IPS-18a (cell line): ENCODE measurements at regions not wholly inside any gene's neighbourhood (a gene's known extent, or its start where the extent isn't known, plus 50 kb on each side); places are given as distances from the start of the nearest gene placed in this dataset.
"Not testable (repeated sequence)": the region's sequence is repeated elsewhere in the genome, so short reads cannot be mapped to it uniquely, and the experiment has no call there.

Experiments used
- H3K27ac ChIP-seq: one replicate; pipeline ENCODE4 v1.5.1; 2013; ENCODE audit warnings: low read length
- H3K27me3 ChIP-seq: one replicate; pipeline ENCODE4 v1.6.1; 2013; ENCODE audit warnings: mild to moderate bottlenecking, low read length; ENCODE audit not compliant: control insufficient read depth, insufficient read depth
- H3K36me3 ChIP-seq: one replicate; pipeline ENCODE4 v1.6.1; 2013; ENCODE audit warnings: low read depth, low read length; ENCODE audit not compliant: control insufficient read depth
- H3K4me1 ChIP-seq: one replicate; pipeline ENCODE4 v1.6.1; 2013; ENCODE audit warnings: low read depth, low read length; ENCODE audit not compliant: control insufficient read depth
- H3K4me3 ChIP-seq: one replicate; pipeline ENCODE4 v1.5.1; 2013; ENCODE audit warnings: low read length
- H3K9ac ChIP-seq: one replicate; pipeline ENCODE4 v1.6.1; 2013; ENCODE audit warnings: mild to moderate bottlenecking, low read length, moderate library complexity
- H3K9me3 ChIP-seq: one replicate; pipeline ENCODE4 v1.6.1; 2013; ENCODE audit warnings: low read depth, low read length; ENCODE audit not compliant: control insufficient read depth

DNA sequence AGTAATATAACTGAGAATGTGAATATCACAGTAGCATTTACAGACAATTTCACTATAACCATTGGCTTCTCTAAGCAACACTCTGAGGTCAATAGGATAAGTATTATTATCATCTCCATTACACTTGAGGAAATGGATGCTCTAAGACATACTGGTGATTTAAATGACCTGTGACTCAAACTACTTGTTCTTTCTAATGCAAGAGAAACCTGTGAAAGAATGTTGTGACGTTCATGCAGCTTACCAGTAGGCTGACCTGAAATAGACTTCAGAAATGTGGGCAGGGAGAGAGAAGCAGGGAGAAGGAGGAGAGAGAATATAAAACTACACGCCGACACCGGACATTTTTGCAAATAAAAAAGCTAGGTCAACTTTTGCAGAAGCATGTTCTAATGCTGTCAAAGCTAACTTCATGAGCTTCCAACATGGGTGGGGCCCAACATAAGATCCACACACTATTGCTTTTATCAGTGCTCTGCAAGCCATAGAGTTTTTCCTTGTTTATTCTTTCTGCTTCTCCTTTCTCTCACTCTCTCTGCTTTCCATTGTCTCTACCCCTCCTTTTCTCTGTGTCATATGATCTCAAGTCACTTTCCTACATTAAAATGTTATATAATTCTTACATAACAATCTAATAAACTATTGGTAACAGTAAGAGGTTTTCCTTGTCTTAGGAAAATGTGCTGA is 217.6 kb upstream of the FN1 start:
- H3K9me3 ChIP-seq = no peaks in the 10 kb centered on the region
- no peaks in the 10 kb centered on the region for H3K27me3 ChIP-seq
- no peaks in the 10 kb centered on the region for H3K36me3 ChIP-seq
- no peak overlapping the region for H3K9ac ChIP-seq
- no peak overlapping the region for H3K27ac ChIP-seq
- no peaks in the 10 kb centered on the region for H3K4me1 ChIP-seq
- H3K4me3 ChIP-seq = no peak overlapping the region

DNA sequence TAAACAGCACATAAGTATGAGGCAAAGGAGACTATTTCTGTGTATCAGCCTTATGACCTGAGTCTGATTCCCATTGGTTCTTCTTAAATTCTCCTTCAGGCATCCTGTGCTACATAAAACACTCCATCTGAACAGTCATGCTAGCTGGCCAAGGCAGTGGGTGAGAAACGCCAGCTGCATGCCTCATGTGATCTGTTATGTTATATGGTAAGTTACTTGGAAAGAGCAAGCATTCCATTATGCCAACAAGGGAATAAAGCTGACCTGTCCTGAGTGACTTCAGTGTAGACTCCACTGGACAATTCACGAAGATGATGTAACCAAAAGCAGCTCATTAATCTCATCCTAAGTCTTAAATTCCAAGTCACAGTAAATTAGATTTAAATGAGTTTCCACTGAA is 216.5 kb upstream of the FN1 start:
- Histone ChIP-seq H3K9me3 (no peaks in the 10 kb centered on the region), H3K9ac (no peak overlapping the region), H3K27me3 (no peaks in the 10 kb centered on the region), H3K4me3 (no peak overlapping the region), H3K36me3 (no peaks in the 10 kb centered on the region), H3K27ac (no peak overlapping the region), H3K4me1 (no peaks in the 10 kb centered on the region)

DNA sequence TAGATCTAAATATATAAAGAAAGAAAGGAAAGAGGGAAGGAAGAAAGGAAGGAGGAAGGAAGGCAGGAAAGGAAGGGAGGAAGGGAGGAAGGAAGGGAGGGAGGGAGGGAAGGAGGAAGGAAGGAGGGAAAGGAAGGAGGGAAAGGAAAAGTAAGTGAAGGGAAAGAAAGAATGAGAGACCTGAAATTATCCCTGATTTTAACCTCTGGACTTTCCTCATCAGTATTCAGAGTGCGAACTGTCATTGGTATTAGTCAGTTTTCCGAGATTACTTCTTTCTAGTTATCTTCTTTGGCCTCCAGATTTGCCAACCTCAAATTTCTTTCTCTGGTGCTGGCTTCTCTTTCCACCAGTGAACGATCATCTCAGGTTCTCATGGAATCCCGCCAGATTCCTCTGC is 215.5 kb upstream of the FN1 start:
- H3K9ac ChIP-seq = no peak overlapping the region
- H3K27me3 ChIP-seq = no peaks in the 10 kb centered on the region
- H3K9me3 ChIP-seq = no peaks in the 10 kb centered on the region
- H3K27ac ChIP-seq = no peak overlapping the region
- no peaks in the 10 kb centered on the region for H3K4me1 ChIP-seq
- no peak overlapping the region for H3K4me3 ChIP-seq
- H3K36me3 ChIP-seq = no peaks in the 10 kb centered on the region

DNA sequence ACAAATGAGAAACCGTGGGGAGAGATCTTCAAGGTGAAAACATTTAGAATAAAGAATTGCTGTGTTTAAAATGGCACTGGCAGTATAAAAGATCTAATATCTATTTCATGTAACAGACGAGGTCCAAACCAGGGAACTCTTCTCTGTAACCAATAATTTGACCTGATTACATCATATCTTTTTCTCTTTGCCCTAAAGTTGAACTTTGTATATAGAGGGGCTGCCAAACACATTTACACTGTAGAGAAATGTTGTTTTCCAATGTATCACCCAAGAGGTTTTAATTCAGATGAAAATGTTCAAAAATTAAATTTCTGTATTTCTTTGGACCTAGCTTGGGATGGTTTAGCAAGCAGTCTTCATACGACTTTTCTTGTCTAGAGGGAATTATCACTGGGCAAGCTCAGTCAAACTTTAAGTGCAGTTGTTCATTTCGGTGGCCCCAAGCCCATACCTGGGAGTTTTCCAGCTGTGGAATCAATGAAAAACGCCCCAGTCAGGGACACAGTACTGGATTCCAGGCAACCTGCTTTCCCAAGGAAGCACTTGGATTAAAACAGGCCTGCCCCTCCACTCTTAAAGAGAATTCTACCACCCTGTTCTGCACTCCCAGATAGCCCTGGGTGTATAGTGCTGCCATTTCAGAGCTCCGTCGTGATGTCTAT is 208.5 kb upstream of the FN1 start:
- H3K9me3 ChIP-seq = no peaks in the 10 kb centered on the region
- no peak overlapping the region for H3K4me3 ChIP-seq
- H3K9ac ChIP-seq = no peak overlapping the region
- H3K27ac ChIP-seq = no peak overlapping the region
- H3K27me3 ChIP-seq = no peaks in the 10 kb centered on the region
- H3K4me1 ChIP-seq = no peaks in the 10 kb centered on the region
- no peaks in the 10 kb centered on the region for H3K36me3 ChIP-seq

DNA sequence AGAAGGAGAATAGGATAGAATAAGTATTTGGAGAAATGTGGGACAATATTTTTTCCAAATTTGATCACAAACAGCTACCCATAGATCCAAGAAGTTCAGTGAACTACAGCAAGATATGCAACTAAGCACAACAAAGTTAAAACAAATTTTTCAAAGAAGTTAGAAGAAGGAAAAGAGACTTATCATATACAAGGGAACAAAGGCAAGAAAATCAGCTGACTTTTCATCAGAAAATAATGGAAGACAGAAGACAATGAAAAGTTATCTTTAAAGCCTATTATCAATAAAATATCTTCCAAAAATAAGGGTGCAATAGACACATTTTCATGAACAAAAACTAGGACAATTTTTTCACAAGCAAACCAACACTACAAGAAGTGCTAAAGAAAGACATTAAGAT is 202.8 kb upstream of the FN1 start:
- Histone ChIP-seq H3K9me3 (no peaks in the 10 kb centered on the region), H3K36me3 (no peaks in the 10 kb centered on the region), H3K9ac (no peak overlapping the region), H3K4me1 (no peaks in the 10 kb centered on the region), H3K27ac (no peak overlapping the region), H3K27me3 (no peaks in the 10 kb centered on the region), H3K4me3 (no peak overlapping the region)

DNA sequence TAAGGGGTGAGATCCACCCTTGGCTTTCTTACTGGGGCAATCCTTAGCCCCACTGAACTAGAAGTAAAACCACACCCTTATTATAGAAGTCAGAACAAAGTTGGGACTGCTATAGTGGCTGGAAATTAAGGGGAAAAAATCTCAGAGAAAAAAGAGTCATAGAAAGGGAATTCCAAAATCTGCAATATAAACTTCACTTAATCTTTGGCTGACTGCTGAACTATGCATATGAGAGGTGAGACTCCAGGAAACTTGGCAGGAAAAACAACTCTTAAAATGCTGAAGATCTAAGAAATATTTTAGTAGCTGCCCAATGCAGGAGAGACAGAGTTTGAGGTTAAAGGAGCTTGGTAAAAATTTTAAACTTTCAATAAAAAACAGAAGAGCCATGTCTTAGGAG is 201.8 kb upstream of the FN1 start:
- no peaks in the 10 kb centered on the region for H3K36me3 ChIP-seq
- H3K27me3 ChIP-seq = no peaks in the 10 kb centered on the region
- H3K9me3 ChIP-seq = no peaks in the 10 kb centered on the region
- no peak overlapping the region for H3K27ac ChIP-seq
- no peaks in the 10 kb centered on the region for H3K4me1 ChIP-seq
- no peak overlapping the region for H3K4me3 ChIP-seq
- no peak overlapping the region for H3K9ac ChIP-seq

DNA sequence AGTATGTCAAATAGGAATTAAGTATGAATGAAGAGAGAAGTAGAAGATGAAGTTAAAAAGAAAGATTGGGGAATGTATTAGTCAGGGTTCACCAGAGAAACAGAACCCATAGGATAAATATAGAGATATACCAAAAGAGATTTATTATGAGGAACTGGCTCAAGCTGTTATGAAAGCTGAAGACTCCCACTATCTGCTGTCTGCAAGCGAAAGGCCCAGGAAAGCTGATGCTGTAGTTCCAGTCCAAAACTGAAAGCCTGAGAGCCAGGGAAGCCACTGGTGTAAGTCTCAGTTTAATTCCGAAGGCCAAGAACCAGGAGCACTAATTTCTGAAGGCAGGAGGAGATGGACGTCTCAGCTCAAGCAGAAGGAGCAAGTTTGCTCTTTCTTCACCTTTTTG is 200.9 kb upstream of the FN1 start:
- Histone ChIP-seq H3K4me1 (no peaks in the 10 kb centered on the region), H3K36me3 (no peaks in the 10 kb centered on the region), H3K4me3 (no peak overlapping the region), H3K9me3 (no peaks in the 10 kb centered on the region), H3K27me3 (no peaks in the 10 kb centered on the region), H3K9ac (no peak overlapping the region), H3K27ac (no peak overlapping the region)

DNA sequence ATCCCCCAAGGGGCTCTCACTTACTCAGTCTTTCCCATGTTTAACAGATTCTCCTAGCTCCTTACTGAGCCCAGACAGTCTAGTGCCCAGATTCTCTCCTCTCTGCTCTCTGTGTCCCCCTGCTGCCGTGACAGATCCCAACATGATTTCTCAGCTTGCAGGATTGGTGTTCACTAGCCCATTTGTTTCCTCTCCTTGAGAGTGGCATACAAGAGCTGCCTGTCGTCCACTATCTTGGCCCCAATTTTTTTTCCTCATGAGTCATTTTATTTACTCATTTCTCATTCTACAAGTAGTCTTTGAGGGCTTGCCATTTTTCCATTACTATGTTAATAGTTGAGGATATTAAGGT is 199.9 kb upstream of the FN1 start:
- Histone ChIP-seq H3K4me1 (no peaks in the 10 kb centered on the region), H3K27ac (no peak overlapping the region), H3K36me3 (no peaks in the 10 kb centered on the region), H3K27me3 (no peaks in the 10 kb centered on the region), H3K4me3 (no peak overlapping the region), H3K9me3 (peaks cover 2% of the 10 kb centered on the region), H3K9ac (no peak overlapping the region)

DNA sequence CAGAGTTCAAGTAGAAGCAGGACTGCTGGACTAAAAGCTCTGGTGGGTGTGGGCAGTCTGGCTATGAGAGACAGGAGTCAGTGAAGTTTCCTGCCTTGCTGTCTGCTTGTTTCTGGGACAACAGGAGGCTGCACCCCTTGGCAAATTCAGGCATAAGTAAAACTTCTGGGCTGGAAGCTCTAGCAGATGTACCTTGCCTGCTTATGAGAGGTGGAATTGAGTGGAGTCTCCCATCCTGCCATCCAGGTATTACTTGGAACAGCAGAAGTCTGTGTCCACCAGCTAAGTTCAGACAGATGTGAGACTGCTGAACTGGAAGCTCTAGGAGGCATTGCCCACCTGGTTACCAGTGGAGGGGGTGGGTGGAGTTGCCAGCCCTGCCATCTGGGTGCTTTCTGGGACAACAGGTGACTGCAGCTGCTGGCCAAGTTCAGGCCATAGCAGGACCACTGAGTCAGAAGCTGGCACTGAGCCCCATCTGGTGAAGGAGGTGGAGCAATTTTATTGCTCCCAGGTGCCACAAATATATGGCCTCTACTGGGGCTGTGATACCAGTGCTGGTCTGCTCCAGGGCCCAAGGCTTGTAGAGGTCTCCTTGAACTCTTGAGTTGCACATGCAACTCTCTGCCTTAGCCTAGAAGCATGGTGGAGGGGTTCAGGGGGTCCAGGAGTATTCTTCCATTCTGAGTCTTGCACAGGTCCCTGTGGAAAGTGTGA is 199.4 kb upstream of the FN1 start:
- H3K9ac ChIP-seq = no peak overlapping the region
- H3K4me3 ChIP-seq = no peak overlapping the region
- H3K4me1 ChIP-seq = no peaks in the 10 kb centered on the region
- H3K36me3 ChIP-seq = no peaks in the 10 kb centered on the region
- peaks cover 4% of the 10 kb centered on the region for H3K9me3 ChIP-seq
- H3K27me3 ChIP-seq = no peaks in the 10 kb centered on the region
- H3K27ac ChIP-seq = no peak overlapping the region

DNA sequence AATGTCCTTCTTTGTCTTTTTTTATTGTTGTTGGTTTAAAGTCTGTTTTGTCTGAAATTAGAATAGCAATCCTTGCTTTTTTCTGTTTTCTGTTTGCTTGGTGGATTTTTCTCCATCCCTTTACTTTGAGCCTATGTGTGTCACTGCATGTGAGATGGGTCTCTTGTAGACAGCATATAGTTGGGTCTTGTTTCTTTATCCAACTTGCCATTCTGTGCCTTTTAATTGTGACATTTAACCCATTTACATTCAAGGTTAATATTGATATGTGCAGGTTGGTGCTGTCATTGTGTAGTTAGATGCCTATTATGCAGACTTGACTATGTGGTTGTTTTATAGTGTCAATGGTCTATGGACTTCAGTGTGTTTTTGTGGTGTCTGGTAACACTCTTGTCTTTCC is 197.5 kb upstream of the FN1 start:
- no peaks in the 10 kb centered on the region for H3K4me1 ChIP-seq
- H3K27ac ChIP-seq = no peak overlapping the region
- H3K36me3 ChIP-seq = no peaks in the 10 kb centered on the region
- H3K4me3 ChIP-seq = no peak overlapping the region
- no peaks in the 10 kb centered on the region for H3K27me3 ChIP-seq
- peaks cover 4% of the 10 kb centered on the region for H3K9me3 ChIP-seq
- H3K9ac ChIP-seq = no peak overlapping the region

DNA sequence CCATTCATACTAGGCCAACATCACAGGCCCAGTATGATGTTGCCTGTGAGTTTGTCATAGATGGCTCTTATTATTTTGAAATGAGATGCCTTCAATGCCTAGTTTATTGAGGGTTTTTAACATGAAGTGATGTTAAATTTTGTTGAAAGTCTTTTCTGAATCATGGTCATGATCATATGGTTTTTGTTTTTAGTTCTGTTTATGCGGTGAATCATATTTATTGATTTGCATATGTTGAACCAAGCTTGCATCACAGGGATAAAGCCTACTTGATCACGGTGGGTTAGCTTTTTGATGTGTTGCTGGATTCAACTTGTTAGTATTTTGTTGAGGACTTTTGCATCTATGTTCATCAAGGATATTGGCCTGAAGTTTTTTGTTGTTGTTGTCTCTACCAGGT is 195.8 kb upstream of the FN1 start:
- peaks cover 4% of the 10 kb centered on the region for H3K9me3 ChIP-seq
- no peak overlapping the region for H3K27ac ChIP-seq
- no peaks in the 10 kb centered on the region for H3K27me3 ChIP-seq
- no peak overlapping the region for H3K9ac ChIP-seq
- H3K36me3 ChIP-seq = no peaks in the 10 kb centered on the region
- no peak overlapping the region for H3K4me3 ChIP-seq
- H3K4me1 ChIP-seq = peaks cover 13% of the 10 kb centered on the region

DNA sequence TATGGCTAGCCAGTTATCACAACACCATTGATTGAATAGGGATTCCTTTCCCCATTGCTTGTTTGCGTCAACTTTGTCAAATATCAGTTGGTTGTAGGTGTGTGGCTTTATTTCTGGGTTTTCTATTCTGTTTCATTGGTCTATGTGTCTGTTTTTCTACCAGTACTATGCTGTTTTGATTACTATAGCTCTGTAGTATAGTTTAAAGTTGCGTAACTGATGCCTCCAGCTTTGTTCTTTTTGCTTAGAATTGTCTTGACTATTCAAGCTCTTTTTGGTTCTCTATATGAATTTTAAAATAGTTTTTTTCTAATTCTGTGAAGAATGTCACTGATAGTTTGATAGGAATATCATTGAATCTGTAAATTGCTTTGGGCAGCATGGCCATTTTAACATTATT is 194.9 kb upstream of the FN1 start:
- H3K9me3 ChIP-seq, H3K27ac ChIP-seq, H3K36me3 ChIP-seq, H3K27me3 ChIP-seq, H3K9ac ChIP-seq, H3K4me3 ChIP-seq: not testable (repeated sequence)
- H3K4me1 ChIP-seq = peaks cover 22% of the 10 kb centered on the region
